ENCODE measurements at regions not wholly inside any gene's neighbourhood (a gene's known extent, or its start where the extent isn't known, plus 50 kb on each side); places are given as distances from the start of the nearest gene placed in this dataset.

- no peak for DNase-seq
These were observed 51.4 kb upstream of the NPVF start for GRCh38 chr7:25279705-25280104.

GRCh38 chr7:25280181-25280580 lies 51.9 kb upstream of the NPVF start:
- no peak for DNase-seq

GRCh38 chr7:25282194-25282593 lies 53.9 kb upstream of the NPVF start:
- DNase-seq: no peak

GRCh38 chr7:25286756-25287155 lies 58.5 kb upstream of the NPVF start:
- no peak for DNase-seq

GRCh38 chr7:25287291-25287690 lies 59.0 kb upstream of the NPVF start:
- DNase-seq: no peak

GRCh38 chr7:25288556-25289307 lies 60.4 kb upstream of the NPVF start:
- no peak for DNase-seq

- no peak for DNase-seq
These were observed 61.2 kb upstream of the NPVF start for GRCh38 chr7:25289518-25289917.

- no peak for DNase-seq
These were observed 66.3 kb upstream of the NPVF start for GRCh38 chr7:25294624-25295023.

- DNase-seq: no peak
These were observed 67.1 kb upstream of the NPVF start for GRCh38 chr7:25295387-25295786.

- no peak for DNase-seq
These were observed 67.8 kb upstream of the NPVF start for GRCh38 chr7:25296086-25296485.

- no peak for DNase-seq
These were observed 69.0 kb upstream of the NPVF start for GRCh38 chr7:25297278-25297677.

GRCh38 chr7:25303281-25304181 lies 75.2 kb upstream of the NPVF start:
- no peak for DNase-seq

- no peak for DNase-seq
These were observed 76.4 kb upstream of the NPVF start for GRCh38 chr7:25304691-25305090.

GRCh38 chr7:25305831-25306230 lies 77.5 kb upstream of the NPVF start:
- no peak for DNase-seq

GRCh38 chr7:25307624-25308023 lies 79.3 kb upstream of the NPVF start:
- DNase-seq: no peak

GRCh38 chr7:25308246-25308645 lies 80.0 kb upstream of the NPVF start:
- DNase-seq: no peak

GRCh38 chr7:25308906-25309705 lies 80.8 kb upstream of the NPVF start:
- DNase-seq: no peak

- no peak for DNase-seq
These were observed 82.6 kb upstream of the NPVF start for GRCh38 chr7:25310896-25311295.

- no peak for DNase-seq
These were observed 83.1 kb upstream of the NPVF start for GRCh38 chr7:25311346-25311745.

GRCh38 chr7:25312968-25313367 lies 84.7 kb upstream of the NPVF start:
- no peak for DNase-seq

- DNase-seq: no peak
These were observed 85.2 kb upstream of the NPVF start for GRCh38 chr7:25313526-25313925.

GRCh38 chr7:25314094-25314730 lies 85.9 kb upstream of the NPVF start:
- DNase-seq: no peak

GRCh38 chr7:25314731-25315267 lies 86.5 kb upstream of the NPVF start:
- DNase-seq: no peak
